ENCODE measurements at regions not wholly inside any gene's neighbourhood (a gene's known extent, or its start where the extent isn't known, plus 50 kb on each side); places are given as distances from the start of the nearest gene placed in this dataset.
"Not testable (repeated sequence)": the region's sequence is repeated elsewhere in the genome, so short reads cannot be mapped to it uniquely, and the experiment has no call there.

- no peak for DNase-seq
- in situ Hi-C loops (cut with HindIII; ENCODE audit: low pct_ligation_motif_present, low pct_unique_long_range_greater_than_20kb, low sequenced_read_pairs): no loop called here
Measured at GRCh38 chrX:115906276-115906675, 264.3 kb upstream of the AGTR2 start.

GRCh38 chrX:115906881-115907280, 263.7 kb upstream of the AGTR2 start:
- in situ Hi-C loops (cut with HindIII; ENCODE audit: low pct_ligation_motif_present, low pct_unique_long_range_greater_than_20kb, low sequenced_read_pairs): no loop called here
- no peak for DNase-seq

GRCh38 chrX:115909017-115909416, 261.5 kb upstream of the AGTR2 start:
- DNase-seq: no peak
- in situ Hi-C loops (cut with HindIII; ENCODE audit: low pct_ligation_motif_present, low pct_unique_long_range_greater_than_20kb, low sequenced_read_pairs): no loop called here

- in situ Hi-C loops (cut with HindIII; ENCODE audit: low pct_ligation_motif_present, low pct_unique_long_range_greater_than_20kb, low sequenced_read_pairs): no loop called here
- no peak for DNase-seq
Measured at GRCh38 chrX:115911967-115912366, 258.6 kb upstream of the AGTR2 start.

- DNase-seq: no peak
- in situ Hi-C loops (cut with HindIII; ENCODE audit: low pct_ligation_motif_present, low pct_unique_long_range_greater_than_20kb, low sequenced_read_pairs): no loop called here
Measured at GRCh38 chrX:115912372-115912897, 258.1 kb upstream of the AGTR2 start.

GRCh38 chrX:115913575-115913974, 257.0 kb upstream of the AGTR2 start:
- no peak for DNase-seq
- in situ Hi-C loops (cut with HindIII; ENCODE audit: low pct_ligation_motif_present, low pct_unique_long_range_greater_than_20kb, low sequenced_read_pairs): no loop called here

GRCh38 chrX:115915625-115916024, 254.9 kb upstream of the AGTR2 start:
- in situ Hi-C loops (cut with HindIII; ENCODE audit: low pct_ligation_motif_present, low pct_unique_long_range_greater_than_20kb, low sequenced_read_pairs); DNase-seq: not testable (repeated sequence)

GRCh38 chrX:115929480-115929879, 241.1 kb upstream of the AGTR2 start:
- DNase-seq: no peak
- in situ Hi-C loops (cut with HindIII; ENCODE audit: low pct_ligation_motif_present, low pct_unique_long_range_greater_than_20kb, low sequenced_read_pairs): no loop called here

GRCh38 chrX:115936008-115936407, 234.5 kb upstream of the AGTR2 start:
- no peak for DNase-seq
- in situ Hi-C loops (cut with HindIII; ENCODE audit: low pct_ligation_motif_present, low pct_unique_long_range_greater_than_20kb, low sequenced_read_pairs): no loop called here

GRCh38 chrX:115939070-115939469, 231.5 kb upstream of the AGTR2 start:
- in situ Hi-C loops (cut with HindIII; ENCODE audit: low pct_ligation_motif_present, low pct_unique_long_range_greater_than_20kb, low sequenced_read_pairs): no loop called here
- no peak for DNase-seq

- no peak for DNase-seq
- in situ Hi-C loops (cut with HindIII; ENCODE audit: low pct_ligation_motif_present, low pct_unique_long_range_greater_than_20kb, low sequenced_read_pairs): no loop called here
Measured at GRCh38 chrX:115939636-115940160, 230.8 kb upstream of the AGTR2 start.

GRCh38 chrX:115940348-115940747, 230.2 kb upstream of the AGTR2 start:
- no peak for DNase-seq

GRCh38 chrX:115940888-115941332, 229.6 kb upstream of the AGTR2 start:
- in situ Hi-C loops (cut with HindIII; ENCODE audit: low pct_ligation_motif_present, low pct_unique_long_range_greater_than_20kb, low sequenced_read_pairs): no loop called here
- peak; percentile 22 for DNase-seq

More at GRCh38 chrX:115940348-115940747, 230.2 kb upstream of the AGTR2 start:
- in situ Hi-C loops (cut with HindIII; ENCODE audit: low pct_ligation_motif_present, low pct_unique_long_range_greater_than_20kb, low sequenced_read_pairs): no loop called here

GRCh38 chrX:115941388-115941787, 229.2 kb upstream of the AGTR2 start:
- in situ Hi-C loops (cut with HindIII; ENCODE audit: low pct_ligation_motif_present, low pct_unique_long_range_greater_than_20kb, low sequenced_read_pairs): no loop called here
- DNase-seq: no peak

GRCh38 chrX:115946059-115946458, 224.5 kb upstream of the AGTR2 start:
- in situ Hi-C loops (cut with HindIII; ENCODE audit: low pct_ligation_motif_present, low pct_unique_long_range_greater_than_20kb, low sequenced_read_pairs): no loop called here
- DNase-seq: no peak

GRCh38 chrX:115948018-115948923, 222.3 kb upstream of the AGTR2 start:
- DNase-seq: no peak
- in situ Hi-C loops (cut with HindIII; ENCODE audit: low pct_ligation_motif_present, low pct_unique_long_range_greater_than_20kb, low sequenced_read_pairs): no loop called here

GRCh38 chrX:115949900-115950822, 220.4 kb upstream of the AGTR2 start:
- no peak for DNase-seq
- in situ Hi-C loops (cut with HindIII; ENCODE audit: low pct_ligation_motif_present, low pct_unique_long_range_greater_than_20kb, low sequenced_read_pairs): no loop called here

- no peak for DNase-seq
- in situ Hi-C loops (cut with HindIII; ENCODE audit: low pct_ligation_motif_present, low pct_unique_long_range_greater_than_20kb, low sequenced_read_pairs): no loop called here
Measured at GRCh38 chrX:115952417-115953092, 218.0 kb upstream of the AGTR2 start.
